ENCODE measurements at regions not wholly inside any gene's neighbourhood (a gene's known extent, or its start where the extent isn't known, plus 50 kb on each side); places are given as distances from the start of the nearest gene placed in this dataset.

GRCh38 chr2:104164721-104165252 lies 689.1 kb upstream of the POU3F3 start:
- TF ChIP-seq CREB1 (IDR thresholded peaks at IDR 0.05; ENCODE audit: low read depth) (no peak), NFIC (IDR thresholded peaks at IDR 0.05) (no peak), ZBTB7A (IDR thresholded peaks at IDR 0.05; ENCODE audit: low read depth) (no peak), MAX (IDR thresholded peaks at IDR 0.05) (no peak), FOXM1 (IDR thresholded peaks at IDR 0.05; ENCODE audit: borderline replicate concordance, low read depth) (no peak), TAF1 (IDR thresholded peaks at IDR 0.05; ENCODE audit: low read depth) (no peak), TEAD4 (IDR thresholded peaks at IDR 0.05) (no peak), USF1 (IDR thresholded peaks at IDR 0.05) (no peak), EP300 (IDR thresholded peaks at IDR 0.05; ENCODE audit: borderline replicate concordance) (no peak), TCF12 (IDR thresholded peaks at IDR 0.05; ENCODE audit: low read depth) (no peak), EGR1 (IDR thresholded peaks at IDR 0.05) (no peak), CEBPB (IDR thresholded peaks at IDR 0.05) (no peak), REST (IDR thresholded peaks at IDR 0.05; ENCODE audit: low read depth) (no peak), RAD21 (IDR thresholded peaks at IDR 0.05; ENCODE audit: low read depth) (no peak), YY1 (IDR thresholded peaks at IDR 0.05; ENCODE audit: low read depth) (no peak)

GRCh38 chr2:104177179-104177578 lies 676.7 kb upstream of the POU3F3 start:
- TF ChIP-seq ZBTB7A (IDR thresholded peaks at IDR 0.05; ENCODE audit: low read depth) = no peak
- no peak for TF ChIP-seq FOXM1 (IDR thresholded peaks at IDR 0.05; ENCODE audit: borderline replicate concordance, low read depth)
- TF ChIP-seq USF1 (IDR thresholded peaks at IDR 0.05) = no peak
- no peak for TF ChIP-seq EGR1 (IDR thresholded peaks at IDR 0.05)
- no peak for TF ChIP-seq CEBPB (IDR thresholded peaks at IDR 0.05)

- TF ChIP-seq MAX (IDR thresholded peaks at IDR 0.05) = no peak
- TF ChIP-seq CEBPB (IDR thresholded peaks at IDR 0.05) = no peak
- no peak for TF ChIP-seq RAD21 (IDR thresholded peaks at IDR 0.05; ENCODE audit: low read depth)
Observed at GRCh38 chr2:104179644-104180043, 674.3 kb upstream of the POU3F3 start.

GRCh38 chr2:104200533-104201168 lies 653.3 kb upstream of the POU3F3 start:
- TF ChIP-seq ZBTB7A (IDR thresholded peaks at IDR 0.05; ENCODE audit: low read depth) (no peak), CREB1 (IDR thresholded peaks at IDR 0.05; ENCODE audit: low read depth) (no peak), TAF1 (IDR thresholded peaks at IDR 0.05; ENCODE audit: low read depth) (no peak), RAD21 (IDR thresholded peaks at IDR 0.05; ENCODE audit: low read depth) (no peak), EGR1 (IDR thresholded peaks at IDR 0.05) (no peak), REST (IDR thresholded peaks at IDR 0.05; ENCODE audit: low read depth) (no peak), USF1 (IDR thresholded peaks at IDR 0.05) (no peak), FOXM1 (IDR thresholded peaks at IDR 0.05; ENCODE audit: borderline replicate concordance, low read depth) (no peak), YY1 (IDR thresholded peaks at IDR 0.05; ENCODE audit: low read depth) (no peak), NFIC (IDR thresholded peaks at IDR 0.05) (no peak), CEBPB (IDR thresholded peaks at IDR 0.05) (no peak), TCF12 (IDR thresholded peaks at IDR 0.05; ENCODE audit: low read depth) (no peak), MAX (IDR thresholded peaks at IDR 0.05) (no peak), TEAD4 (IDR thresholded peaks at IDR 0.05) (no peak), EP300 (IDR thresholded peaks at IDR 0.05; ENCODE audit: borderline replicate concordance) (no peak)

- TF ChIP-seq FOXM1 (IDR thresholded peaks at IDR 0.05; ENCODE audit: borderline replicate concordance, low read depth) (no peak), MAX (IDR thresholded peaks at IDR 0.05) (no peak), EGR1 (IDR thresholded peaks at IDR 0.05) (no peak), ZBTB7A (IDR thresholded peaks at IDR 0.05; ENCODE audit: low read depth) (no peak), USF1 (IDR thresholded peaks at IDR 0.05) (no peak), TAF1 (IDR thresholded peaks at IDR 0.05; ENCODE audit: low read depth) (no peak), TCF12 (IDR thresholded peaks at IDR 0.05; ENCODE audit: low read depth) (no peak), EP300 (IDR thresholded peaks at IDR 0.05; ENCODE audit: borderline replicate concordance) (no peak)
Observed at GRCh38 chr2:104213758-104214157, 640.2 kb upstream of the POU3F3 start.
